Esophagus muscularis mucosa (tissue), 4 donors: ENCODE measurements at regions not wholly inside any gene's neighbourhood (a gene's known extent, or its start where the extent isn't known, plus 50 kb on each side); places are given as distances from the start of the nearest gene placed in this dataset.

Source experiments
- DNase-seq: peaks from one replicate; pipeline ENCODE4 v3.0.0-alpha.2; 2017; ENCODE audit errors: extremely low spot score
- H3K27ac ChIP-seq, 4 donors: fragments of 200-600 bp; sonication (generic); replicated peaks in 1 of 4; 1 replicate in 3 of 4; 2 replicates in 1 of 4; pipeline ENCODE4 v1.5.1; 2016 to 2019; ENCODE audit warnings: mild to moderate bottlenecking in 1 of 4
- H3K27me3 ChIP-seq, 4 donors: fragments of 200-600 bp; sonication (generic); one replicate each; pipeline versions ENCODE4 v1.5.1 to v1.6.0; 2016 to 2019
- H3K36me3 ChIP-seq, 4 donors: fragments of 200-600 bp; sonication (generic); one replicate each; pipeline ENCODE4 v1.5.1; 2016 to 2019
- H3K4me1 ChIP-seq, 4 donors: fragments of 200-600 bp; sonication (generic); one replicate each; pipeline ENCODE4 v1.5.1; 2016 to 2019
- H3K4me3 ChIP-seq, 4 donors: fragments of 200-600 bp; sonication (generic); 1 replicate in 2 of 4; 2 replicates in 2 of 4; pipeline ENCODE4 v1.5.1; 2016 to 2019; ENCODE audit warnings: mild to moderate bottlenecking in 4 of 4, moderate library complexity in 1 of 4
- H3K9me3 ChIP-seq, 4 donors: fragments of 200-600 bp; sonication (generic); 1 replicate in 3 of 4; 2 replicates in 1 of 4; pipeline ENCODE4 v1.5.1; 2016 to 2019
- EP300 ChIP-seq: sonication (generic); formaldehyde crosslinking; IDR thresholded peaks from one replicate; pipeline ENCODE4 v1.6.1; 2017; ENCODE audit warnings: antibody characterized with exemption
- POLR2A ChIP-seq: fragments of 450-650 bp; IDR thresholded peaks from one replicate; pipeline ENCODE4 v1.6.1; 2017; ENCODE audit warnings: antibody characterized with exemption, moderate library complexity, mild to moderate bottlenecking, low read depth
- POLR2AphosphoS5 ChIP-seq, 2 donors: sonication (generic); formaldehyde crosslinking; IDR thresholded peaks; one replicate each; pipeline ENCODE4 v1.6.1; 2017; ENCODE audit warnings: antibody characterized with exemption in 2 of 2
- WGBS: methylation state at CpG from one replicate; pipeline ENCODE4 v1.1.5; 2018; 5-methylcytosine and 5-hydroxymethylcytosine counted together
- intact Hi-C: fragments of 100-400 bp; cut with DNase I; formaldehyde crosslinking; loops from one replicate; pipeline ENCODE4 v1.15.1; 2023
- TF ChIP-seq, protein P1 (sequence below), 3 experiments: fragments of 200-600 bp in 2 of 3; fragments of 450-650 bp in 1 of 3; sonication (generic) in 2 of 3; IDR thresholded peaks; one replicate each; pipeline ENCODE4 v1.5.1; 2017 to 2019; ENCODE audit warnings: antibody characterized with exemption in 3 of 3, mild to moderate bottlenecking in 2 of 3, moderate library complexity in 1 of 3

DNA sequence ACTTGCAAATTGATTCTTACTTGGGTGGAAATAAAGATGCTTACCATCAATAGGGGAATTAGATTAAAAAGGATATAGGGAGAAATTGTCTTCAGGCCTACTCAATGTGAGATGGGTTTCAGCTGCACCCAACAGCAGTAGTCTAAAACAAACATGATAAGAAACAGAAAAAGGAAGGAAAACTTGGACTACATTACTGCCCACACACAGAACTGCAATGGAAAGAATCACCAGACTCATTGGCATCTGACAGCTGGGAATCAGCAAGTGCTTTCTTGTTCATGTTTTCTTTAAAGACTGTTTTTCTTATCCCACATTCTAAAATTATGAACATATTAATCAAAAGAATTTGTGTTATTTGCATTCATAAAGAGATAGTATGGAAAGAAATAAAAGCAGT lies 144.2 kb downstream of the LRIG3 start:
- Histone ChIP-seq H3K9me3 (no peaks in the 10 kb centered on the region), H3K4me1 (no peaks in the 10 kb centered on the region), H3K4me3 (no peak overlapping the region), H3K27me3 (no peaks in the 10 kb centered on the region), H3K36me3 (no peaks in the 10 kb centered on the region), H3K27ac (no peak overlapping the region)
- no peak for DNase-seq
- no peak for TF ChIP-seq EP300
- TF ChIP-seq POLR2A: no peak
- TF ChIP-seq POLR2AphosphoS5 (IDR thresholded peaks at IDR 0.05): no peak
- TF ChIP-seq, protein P1, sequence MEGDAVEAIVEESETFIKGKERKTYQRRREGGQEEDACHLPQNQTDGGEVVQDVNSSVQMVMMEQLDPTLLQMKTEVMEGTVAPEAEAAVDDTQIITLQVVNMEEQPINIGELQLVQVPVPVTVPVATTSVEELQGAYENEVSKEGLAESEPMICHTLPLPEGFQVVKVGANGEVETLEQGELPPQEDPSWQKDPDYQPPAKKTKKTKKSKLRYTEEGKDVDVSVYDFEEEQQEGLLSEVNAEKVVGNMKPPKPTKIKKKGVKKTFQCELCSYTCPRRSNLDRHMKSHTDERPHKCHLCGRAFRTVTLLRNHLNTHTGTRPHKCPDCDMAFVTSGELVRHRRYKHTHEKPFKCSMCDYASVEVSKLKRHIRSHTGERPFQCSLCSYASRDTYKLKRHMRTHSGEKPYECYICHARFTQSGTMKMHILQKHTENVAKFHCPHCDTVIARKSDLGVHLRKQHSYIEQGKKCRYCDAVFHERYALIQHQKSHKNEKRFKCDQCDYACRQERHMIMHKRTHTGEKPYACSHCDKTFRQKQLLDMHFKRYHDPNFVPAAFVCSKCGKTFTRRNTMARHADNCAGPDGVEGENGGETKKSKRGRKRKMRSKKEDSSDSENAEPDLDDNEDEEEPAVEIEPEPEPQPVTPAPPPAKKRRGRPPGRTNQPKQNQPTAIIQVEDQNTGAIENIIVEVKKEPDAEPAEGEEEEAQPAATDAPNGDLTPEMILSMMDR (IDR thresholded peaks at IDR 0.05): no peak
- intact Hi-C loops: no loop called here

DNA sequence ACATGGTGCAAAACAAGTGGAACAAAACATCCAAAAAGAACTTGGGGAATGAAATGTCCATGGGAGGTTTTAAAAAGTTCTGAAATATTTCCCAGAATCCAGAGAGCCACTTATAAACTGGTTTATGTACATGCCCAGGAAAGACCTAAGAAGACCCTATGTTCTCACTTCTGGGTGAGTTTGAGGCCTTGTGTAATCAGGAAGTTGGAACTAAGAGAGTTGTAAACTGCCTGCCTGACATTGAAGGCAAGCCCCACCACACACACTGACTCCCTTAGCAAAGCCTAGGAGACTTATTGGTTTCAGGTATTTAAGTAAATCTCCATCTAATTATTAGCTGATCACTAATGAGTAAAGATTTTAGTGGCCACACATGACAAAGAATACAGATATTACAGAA lies 142.5 kb downstream of the LRIG3 start:
- H3K4me3 ChIP-seq: no peak overlapping the region
- H3K27me3 ChIP-seq: no peaks in the 10 kb centered on the region
- no peaks in the 10 kb centered on the region for H3K9me3 ChIP-seq
- H3K36me3 ChIP-seq: no peaks in the 10 kb centered on the region
- intact Hi-C loops: no loop called here
- no peak for DNase-seq
- H3K4me1 ChIP-seq: no peaks in the 10 kb centered on the region
- no peak overlapping the region for H3K27ac ChIP-seq
- TF ChIP-seq EP300: no peak
- TF ChIP-seq, protein P1 (IDR thresholded peaks at IDR 0.05): no peak
- no peak for TF ChIP-seq POLR2A
- TF ChIP-seq POLR2AphosphoS5 (IDR thresholded peaks at IDR 0.05): no peak

DNA sequence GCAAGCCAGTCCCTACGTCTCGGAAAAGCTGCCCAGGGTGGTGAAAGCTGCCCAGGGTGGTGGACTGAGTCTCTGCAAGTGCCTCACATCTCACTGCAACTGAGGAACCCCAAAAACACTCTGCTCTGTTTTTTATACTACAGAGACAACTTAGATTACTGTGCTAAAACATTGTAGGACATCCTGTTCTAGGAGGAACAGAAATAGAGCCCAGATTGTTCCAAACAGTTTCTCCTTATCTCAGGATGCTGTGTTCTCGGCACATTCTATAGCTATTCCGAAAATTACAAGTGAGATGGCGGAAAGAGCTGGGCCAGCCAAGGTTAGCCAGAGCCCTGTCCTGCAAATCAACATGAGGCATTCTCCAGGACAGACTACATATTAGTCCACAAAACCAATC lies 138.7 kb downstream of the LRIG3 start:
- H3K4me3 ChIP-seq: no peak overlapping the region

DNA sequence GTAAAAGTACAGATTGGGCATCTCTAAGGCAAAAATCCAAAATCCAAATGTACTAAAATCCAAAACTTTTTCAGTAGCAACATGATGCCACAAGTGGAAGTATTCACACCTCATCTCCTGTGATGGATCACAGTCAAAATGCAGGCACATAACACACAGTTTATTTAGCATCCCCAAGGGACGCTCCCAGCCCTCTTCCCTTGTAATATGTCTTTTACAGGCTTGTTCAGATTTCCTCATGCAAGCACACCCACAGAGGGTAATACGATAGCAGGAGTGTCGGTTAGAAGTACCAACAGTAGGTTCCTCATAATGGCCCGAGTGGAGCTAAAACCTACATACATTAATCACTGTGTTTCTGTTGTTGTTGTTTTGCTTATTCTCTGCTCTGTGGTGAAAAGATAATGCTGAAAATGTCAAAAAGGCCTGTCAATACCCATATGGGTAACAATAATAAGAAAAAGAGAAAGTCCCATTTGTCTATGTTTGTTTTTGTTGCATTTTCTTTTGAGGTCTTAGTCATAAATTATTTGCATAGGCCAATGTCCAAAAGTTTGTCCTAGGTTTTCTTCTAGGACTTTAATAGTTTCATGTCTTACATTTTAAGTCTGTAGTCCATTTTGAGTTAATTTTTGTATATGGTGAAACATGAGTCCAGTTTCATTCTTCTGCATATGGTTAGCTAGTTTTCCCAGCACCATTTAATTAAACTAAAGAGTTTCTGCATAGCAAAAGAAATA lies 133.1 kb downstream of the LRIG3 start:
- no peak for DNase-seq
- Histone ChIP-seq H3K27me3 (no peaks in the 10 kb centered on the region), H3K4me3 (no peak overlapping the region), H3K9me3 (no peaks in the 10 kb centered on the region), H3K27ac (no peak overlapping the region), H3K4me1 (no peaks in the 10 kb centered on the region), H3K36me3 (no peaks in the 10 kb centered on the region)
- no peak for TF ChIP-seq EP300
- no peak for TF ChIP-seq POLR2A
- TF ChIP-seq POLR2AphosphoS5 (IDR thresholded peaks at IDR 0.05): no peak
- TF ChIP-seq, protein P1 (IDR thresholded peaks at IDR 0.05): no peak
- intact Hi-C loops: no loop called here
- 81% methylated on average over 4 of the region's 4 CpGs for WGBS

More for the DNA sequence above, 138.7 kb downstream of the LRIG3 start:
- Histone ChIP-seq H3K9me3 (no peaks in the 10 kb centered on the region), H3K36me3 (no peaks in the 10 kb centered on the region), H3K27me3 (no peaks in the 10 kb centered on the region), H3K4me1 (no peaks in the 10 kb centered on the region), H3K27ac (no peak overlapping the region)
- TF ChIP-seq EP300: no peak
- TF ChIP-seq POLR2AphosphoS5 (IDR thresholded peaks at IDR 0.05): no peak
- no peak for TF ChIP-seq POLR2A
- TF ChIP-seq, protein P1 (IDR thresholded peaks at IDR 0.05): no peak
- intact Hi-C loops: no loop called here
- WGBS: 92% methylated on average over 5 of the region's 5 CpGs
- no peak for DNase-seq

DNA sequence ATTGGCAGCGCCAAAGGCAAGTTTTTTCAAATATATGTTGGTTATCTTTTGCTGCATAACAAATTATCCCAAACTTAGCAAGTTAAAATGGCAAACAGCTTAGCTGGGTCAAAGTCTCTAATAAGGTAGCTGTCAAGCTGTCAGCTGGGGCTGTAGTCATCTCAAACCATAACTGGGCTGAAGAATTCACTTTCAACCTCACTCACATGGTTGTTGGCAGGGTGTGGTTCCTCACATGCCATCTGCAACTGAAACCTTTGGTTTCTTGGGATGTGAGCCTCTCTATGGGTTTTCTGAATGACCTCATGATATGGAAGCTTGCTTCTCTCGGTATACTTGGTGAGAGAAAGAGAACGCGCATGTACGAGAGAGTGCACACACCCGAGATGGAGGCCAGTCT lies 125.4 kb downstream of the LRIG3 start:
- WGBS: 97% methylated on average over 6 of the region's 6 CpGs
- intact Hi-C loops: no loop called here
- H3K27me3 ChIP-seq: no peaks in the 10 kb centered on the region

More for the DNA sequence above, 125.4 kb downstream of the LRIG3 start:
- no peaks in the 10 kb centered on the region for H3K36me3 ChIP-seq
- no peak overlapping the region for H3K27ac ChIP-seq
- TF ChIP-seq POLR2A (no peak), EP300 (no peak), POLR2AphosphoS5 (IDR thresholded peaks at IDR 0.05) (no peak)
- TF ChIP-seq, protein P1 (IDR thresholded peaks at IDR 0.05): no peak
- no peak for DNase-seq
- H3K9me3 ChIP-seq: peaks cover 0 to 5% (median 2%) of the 10 kb centered on the region in 4 donors
- H3K4me1 ChIP-seq: no peaks in the 10 kb centered on the region
- H3K4me3 ChIP-seq: no peak overlapping the region
